Osteoblast (primary cell): ENCODE measurements at regions not wholly inside any gene's neighbourhood (a gene's known extent, or its start where the extent isn't known, plus 50 kb on each side); places are given as distances from the start of the nearest gene placed in this dataset.

ENCODE experiments used
- DNase-seq: peaks from one replicate; pipeline ENCODE4 v3.0.0; 2011; ENCODE audit warnings: low spot score, mixed read lengths; ENCODE audit not compliant: insufficient read length; ENCODE audit errors: missing footprints
- H2AFZ ChIP-seq: 2 replicates; pipeline ENCODE4 v1.6.0; 2011; ENCODE audit warnings: mild to moderate bottlenecking, low read length
- H3K27ac ChIP-seq: 2 replicates; pipeline ENCODE4 v1.5.1; 2011; ENCODE audit warnings: mild to moderate bottlenecking, low read depth, low read length, moderate library complexity
- H3K27me3 ChIP-seq: 2 replicates; pipeline ENCODE4 v1.6.0; 2012; ENCODE audit warnings: mild to moderate bottlenecking, control low read depth, inconsistent platforms, low read length, moderate library complexity; ENCODE audit not compliant: insufficient read depth
- H3K36me3 ChIP-seq: 2 replicates; pipeline ENCODE4 v1.5.1; 2011; ENCODE audit warnings: mild to moderate bottlenecking, low read length, control low read depth, moderate library complexity; ENCODE audit not compliant: insufficient read depth
- H3K4me1 ChIP-seq: 2 replicates; pipeline ENCODE4 v1.5.1; 2011; ENCODE audit warnings: mild to moderate bottlenecking, low read length, control low read depth, moderate library complexity; ENCODE audit not compliant: insufficient read depth
- H3K4me2 ChIP-seq: 2 replicates; pipeline ENCODE4 v1.6.0; 2011; ENCODE audit warnings: mild to moderate bottlenecking, low read length; ENCODE audit not compliant: insufficient read depth
- H3K4me3 ChIP-seq: fragments of 200-600 bp; sonication (generic); 3 replicates; pipeline ENCODE4 v1.5.1; 2012; ENCODE audit warnings: mild to moderate bottlenecking, low read length, inconsistent platforms; ENCODE audit not compliant: insufficient read depth
- H3K79me2 ChIP-seq: 2 replicates; pipeline ENCODE4 v1.6.0; 2012; ENCODE audit warnings: mild to moderate bottlenecking, low read length, control low read depth, inconsistent platforms; ENCODE audit not compliant: insufficient read depth
- H3K9me3 ChIP-seq: 2 replicates; pipeline ENCODE4 v1.5.1; 2011; ENCODE audit warnings: low read depth, low read length, control low read depth
- H4K20me1 ChIP-seq: 2 replicates; pipeline ENCODE4 v1.6.0; 2012; ENCODE audit warnings: mild to moderate bottlenecking, low read length, control low read depth; ENCODE audit not compliant: insufficient read depth
- TF ChIP-seq, protein P1 (sequence below): IDR thresholded peaks from 2 replicates; pipeline ENCODE4 v1.5.1; 2011; ENCODE audit warnings: mild to moderate bottlenecking, low read depth, low read length, moderate library complexity; ENCODE audit errors: extremely low read depth

DNA sequence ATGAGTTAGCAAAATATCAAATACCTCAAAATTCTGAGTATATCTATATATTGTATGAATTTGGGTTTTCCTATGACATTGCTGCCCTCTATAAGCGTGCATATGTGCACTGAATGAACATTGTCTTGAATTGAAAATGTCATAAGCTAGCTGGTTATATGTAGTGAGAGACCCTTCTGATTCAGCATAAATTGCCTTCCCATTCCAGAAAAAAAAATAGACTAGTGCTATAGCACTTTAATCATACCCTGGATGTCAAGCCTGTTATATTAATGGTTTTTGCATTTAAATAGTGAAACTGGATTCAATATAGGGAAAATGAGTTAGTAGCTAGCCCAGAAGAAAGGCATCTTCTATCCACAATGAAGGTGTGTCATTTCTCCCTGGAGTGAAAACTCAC lies 265.1 kb downstream of the TUSC7 start:
- TF ChIP-seq, protein P1, sequence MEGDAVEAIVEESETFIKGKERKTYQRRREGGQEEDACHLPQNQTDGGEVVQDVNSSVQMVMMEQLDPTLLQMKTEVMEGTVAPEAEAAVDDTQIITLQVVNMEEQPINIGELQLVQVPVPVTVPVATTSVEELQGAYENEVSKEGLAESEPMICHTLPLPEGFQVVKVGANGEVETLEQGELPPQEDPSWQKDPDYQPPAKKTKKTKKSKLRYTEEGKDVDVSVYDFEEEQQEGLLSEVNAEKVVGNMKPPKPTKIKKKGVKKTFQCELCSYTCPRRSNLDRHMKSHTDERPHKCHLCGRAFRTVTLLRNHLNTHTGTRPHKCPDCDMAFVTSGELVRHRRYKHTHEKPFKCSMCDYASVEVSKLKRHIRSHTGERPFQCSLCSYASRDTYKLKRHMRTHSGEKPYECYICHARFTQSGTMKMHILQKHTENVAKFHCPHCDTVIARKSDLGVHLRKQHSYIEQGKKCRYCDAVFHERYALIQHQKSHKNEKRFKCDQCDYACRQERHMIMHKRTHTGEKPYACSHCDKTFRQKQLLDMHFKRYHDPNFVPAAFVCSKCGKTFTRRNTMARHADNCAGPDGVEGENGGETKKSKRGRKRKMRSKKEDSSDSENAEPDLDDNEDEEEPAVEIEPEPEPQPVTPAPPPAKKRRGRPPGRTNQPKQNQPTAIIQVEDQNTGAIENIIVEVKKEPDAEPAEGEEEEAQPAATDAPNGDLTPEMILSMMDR, result no peak
- no peaks in the 10 kb centered on the region for H3K9me3 ChIP-seq

DNA sequence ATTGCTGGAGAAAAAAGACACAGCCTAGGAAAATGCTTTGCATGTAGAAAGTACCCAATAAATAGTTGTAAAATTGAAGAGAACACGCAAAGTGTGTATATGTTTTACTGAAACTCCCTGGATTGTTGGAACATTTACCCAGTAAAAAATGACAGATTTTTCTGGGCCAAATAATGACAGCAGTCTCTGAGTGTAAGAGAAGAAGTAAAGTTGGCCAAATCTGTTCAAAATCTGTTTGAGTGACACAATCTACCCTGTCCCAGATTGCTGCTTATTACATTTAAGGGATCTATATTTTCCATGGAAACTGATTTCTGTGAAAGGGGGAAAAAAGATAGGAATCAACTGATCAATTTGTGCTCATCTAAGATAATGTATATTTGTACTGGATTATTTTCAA lies 267.9 kb downstream of the TUSC7 start:
- Histone ChIP-seq H4K20me1 (no peaks in the 10 kb centered on the region), H3K36me3 (no peaks in the 10 kb centered on the region), H2AFZ (no peak overlapping the region), H3K4me3 (no peak overlapping the region), H3K27ac (no peak overlapping the region), H3K27me3 (no peaks in the 10 kb centered on the region), H3K4me2 (no peak overlapping the region), H3K9me3 (no peaks in the 10 kb centered on the region), H3K4me1 (no peaks in the 10 kb centered on the region), H3K79me2 (no peaks in the 10 kb centered on the region)
- no peak for DNase-seq
- TF ChIP-seq, protein P1, result no peak

More for the DNA sequence above, 265.1 kb downstream of the TUSC7 start:
- H3K4me2 ChIP-seq, result no peak overlapping the region
- no peak overlapping the region for H3K4me3 ChIP-seq
- H3K27ac ChIP-seq, result no peak overlapping the region
- no peak overlapping the region for H2AFZ ChIP-seq
- no peaks in the 10 kb centered on the region for H4K20me1 ChIP-seq
- H3K27me3 ChIP-seq, result no peaks in the 10 kb centered on the region
- no peaks in the 10 kb centered on the region for H3K79me2 ChIP-seq
- H3K4me1 ChIP-seq, result no peaks in the 10 kb centered on the region
- no peaks in the 10 kb centered on the region for H3K36me3 ChIP-seq
- no peak for DNase-seq

DNA sequence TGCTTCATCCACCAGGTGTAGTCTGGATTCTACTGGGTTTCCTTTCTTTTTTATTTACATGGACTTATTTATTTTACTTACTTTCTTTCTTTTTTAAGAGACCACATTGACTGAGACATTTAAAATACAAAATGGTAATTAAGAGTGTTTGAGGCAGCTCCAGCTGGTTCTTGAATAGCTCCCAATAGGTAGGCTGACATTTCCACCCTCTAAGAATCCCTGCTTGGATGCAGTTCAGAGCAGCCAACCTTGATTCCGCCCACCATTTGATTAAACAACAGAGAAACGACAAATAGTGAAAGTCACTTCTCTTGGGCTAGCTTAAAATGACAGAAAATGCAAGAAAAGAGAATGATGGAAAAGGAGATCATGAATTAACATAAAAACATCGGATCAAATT lies 270.5 kb downstream of the TUSC7 start:
- TF ChIP-seq, protein P1, result no peak
- H3K4me3 ChIP-seq, result no peak overlapping the region
- H3K27me3 ChIP-seq, result no peaks in the 10 kb centered on the region
- H3K4me1 ChIP-seq, result no peaks in the 10 kb centered on the region
- no peak overlapping the region for H2AFZ ChIP-seq
- H3K4me2 ChIP-seq, result no peak overlapping the region
- H3K27ac ChIP-seq, result no peak overlapping the region
- no peaks in the 10 kb centered on the region for H3K79me2 ChIP-seq
- no peaks in the 10 kb centered on the region for H3K9me3 ChIP-seq
- no peak for DNase-seq
- no peaks in the 10 kb centered on the region for H3K36me3 ChIP-seq
- H4K20me1 ChIP-seq, result no peaks in the 10 kb centered on the region

DNA sequence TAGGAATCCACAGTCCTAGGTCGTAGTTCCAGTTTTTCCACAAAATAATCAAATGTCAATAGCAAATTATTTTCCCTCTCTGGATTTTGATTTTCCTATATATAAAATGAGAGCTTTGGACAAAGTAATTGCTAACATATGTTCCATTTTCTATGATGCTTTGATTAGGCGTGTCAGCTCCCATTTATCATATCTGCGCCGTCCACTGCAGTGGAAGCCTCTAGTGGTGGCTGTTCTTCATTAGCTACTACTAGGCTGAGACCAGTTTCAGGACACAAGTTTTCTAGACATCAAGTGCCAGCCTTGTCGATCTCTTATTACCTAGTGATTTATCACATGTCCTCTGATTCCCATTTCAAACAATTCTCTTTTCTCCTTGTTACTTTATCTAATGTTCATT lies 271.5 kb downstream of the TUSC7 start:
- TF ChIP-seq, protein P1, result no peak

More for the DNA sequence above, 271.5 kb downstream of the TUSC7 start:
- H3K36me3 ChIP-seq, result no peaks in the 10 kb centered on the region
- no peaks in the 10 kb centered on the region for H3K9me3 ChIP-seq
- no peaks in the 10 kb centered on the region for H3K79me2 ChIP-seq
- no peak overlapping the region for H3K4me3 ChIP-seq
- DNase-seq, result no peak
- H3K27ac ChIP-seq, result no peak overlapping the region
- H2AFZ ChIP-seq, result no peak overlapping the region
- H3K4me2 ChIP-seq, result no peak overlapping the region
- H4K20me1 ChIP-seq, result no peaks in the 10 kb centered on the region
- H3K4me1 ChIP-seq, result no peaks in the 10 kb centered on the region
- no peaks in the 10 kb centered on the region for H3K27me3 ChIP-seq
